Naive B cell (primary cell): ENCODE measurements at regions not wholly inside any gene's neighbourhood (a gene's known extent, or its start where the extent isn't known, plus 50 kb on each side); places are given as distances from the start of the nearest gene placed in this dataset.
"Not testable (repeated sequence)": the region's sequence is repeated elsewhere in the genome, so short reads cannot be mapped to it uniquely, and the experiment has no call there.

Source experiments
- ATAC-seq, 2 donors: fragments of 150-1000 bp; cut with Tn5 transposase; 2 replicates each; pipeline ENCODE4 v1.10.0; 2021; ENCODE audit warnings: low read depth in 2 of 2, mild to moderate bottlenecking in 2 of 2, moderate library complexity in 2 of 2
- DNase-seq: peaks from one replicate; pipeline ENCODE4 v3.0.0; 2022
- H3K27ac Mint-ChIP-seq, 6 donors: one replicate each; pipeline ENCODE4 v1.8.0; 2020 to 2022; ENCODE audit warnings: mild to moderate bottlenecking in 6 of 6, mixed read lengths in 6 of 6, moderate library complexity in 5 of 6, inconsistent platforms in 2 of 6
- H3K27me3 Mint-ChIP-seq, 3 donors: one replicate each; pipeline ENCODE4 v1.8.0; 2021 to 2022; ENCODE audit warnings: mixed read lengths in 3 of 3, mild to moderate bottlenecking in 1 of 3
- H3K36me3 Mint-ChIP-seq, 2 donors: one replicate each; pipeline ENCODE4 v1.8.0; 2020 to 2022; ENCODE audit warnings: mixed read lengths in 2 of 2, inconsistent platforms in 1 of 2, mild to moderate bottlenecking in 1 of 2
- H3K4me1 Mint-ChIP-seq, 3 donors: one replicate each; pipeline ENCODE4 v1.8.0; 2020 to 2022; ENCODE audit warnings: mixed read lengths in 3 of 3, inconsistent platforms in 1 of 3, mild to moderate bottlenecking in 1 of 3, moderate library complexity in 1 of 3
- H3K4me3 Mint-ChIP-seq, 8 donors: one replicate each; pipeline ENCODE4 v1.8.0; 2020 to 2022; ENCODE audit warnings: mild to moderate bottlenecking in 8 of 8, mixed read lengths in 8 of 8, moderate library complexity in 8 of 8, inconsistent platforms in 2 of 8
- H3K9me3 Mint-ChIP-seq, 7 donors: one replicate each; pipeline ENCODE4 v1.8.0; 2020 to 2022; ENCODE audit warnings: mixed read lengths in 7 of 7, mild to moderate bottlenecking in 5 of 7, inconsistent platforms in 2 of 7, moderate library complexity in 1 of 7

DNA sequence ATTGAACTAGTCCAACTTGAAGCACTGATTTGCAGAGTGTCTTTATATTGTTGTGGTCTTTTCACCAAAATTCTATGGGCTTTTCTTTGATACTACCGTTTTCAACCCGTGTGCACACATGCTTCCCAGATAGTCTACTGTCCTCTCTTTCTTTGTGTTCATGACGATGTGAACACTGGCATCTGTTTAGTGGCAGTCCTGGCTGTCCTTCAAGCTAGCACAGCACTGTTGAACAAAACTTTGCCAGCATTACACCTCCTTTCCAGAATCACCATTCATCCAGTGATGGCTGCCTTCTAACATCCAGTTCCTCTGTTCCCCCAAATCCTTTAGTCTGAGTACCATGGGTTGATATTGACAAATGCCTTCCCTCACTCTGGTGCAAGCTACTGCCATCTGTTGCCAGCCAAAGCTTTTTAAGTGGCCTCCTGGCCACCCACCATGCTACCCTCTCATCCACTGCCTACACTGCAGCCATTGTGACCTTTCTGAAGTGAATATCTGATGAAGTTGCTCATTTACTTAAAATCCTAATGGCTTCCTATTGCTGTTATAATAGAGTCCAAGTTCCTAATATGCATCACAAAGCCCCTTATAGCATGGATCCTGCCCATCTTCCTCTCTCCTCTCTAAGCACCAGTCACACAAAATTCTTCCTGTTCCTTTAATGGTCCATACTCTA lies 94.3 kb downstream of the NIBAN1 start:
- Mint-ChIP-seq H3K4me1 (peaks cover 0 to 6% (median 6%) of the 10 kb centered on the region in 3 donors), H3K27ac (no peak overlapping the region), H3K36me3 (no peaks in the 10 kb centered on the region), H3K9me3 (no peaks in the 10 kb centered on the region), H3K4me3 (no peak overlapping the region), H3K27me3 (no peaks in the 10 kb centered on the region)
- ATAC-seq (no peak), DNase-seq (no peak)

DNA sequence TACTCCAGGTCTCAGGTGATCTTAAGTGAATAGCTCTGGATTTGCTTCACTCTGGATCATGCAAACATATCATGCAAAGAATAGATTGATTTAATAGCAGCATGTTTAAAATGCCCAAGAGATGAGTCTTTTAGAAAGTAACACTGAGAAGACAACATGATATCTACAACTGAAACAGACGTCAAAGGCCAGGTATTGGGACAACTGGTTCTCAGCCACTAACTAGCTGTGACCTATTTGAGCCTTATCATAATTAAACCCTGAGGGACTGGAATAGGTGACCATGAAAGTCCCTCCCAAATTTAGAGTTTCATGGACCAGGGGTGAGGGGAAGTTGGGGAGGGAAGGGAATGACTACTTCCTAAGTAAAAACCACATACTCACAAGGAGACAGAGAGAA lies 95.7 kb downstream of the NIBAN1 start:
- H3K27me3 Mint-ChIP-seq, result no peaks in the 10 kb centered on the region
- peaks cover 0 to 6% (median 6%) of the 10 kb centered on the region in 3 donors for H3K4me1 Mint-ChIP-seq
- no peaks in the 10 kb centered on the region for H3K9me3 Mint-ChIP-seq
- ATAC-seq (no peak), DNase-seq (no peak)
- H3K36me3 Mint-ChIP-seq, result no peaks in the 10 kb centered on the region
- no peak overlapping the region for H3K4me3 Mint-ChIP-seq
- H3K27ac Mint-ChIP-seq, result peak overlapping the region in 1 of 6 donors; percentile 0

DNA sequence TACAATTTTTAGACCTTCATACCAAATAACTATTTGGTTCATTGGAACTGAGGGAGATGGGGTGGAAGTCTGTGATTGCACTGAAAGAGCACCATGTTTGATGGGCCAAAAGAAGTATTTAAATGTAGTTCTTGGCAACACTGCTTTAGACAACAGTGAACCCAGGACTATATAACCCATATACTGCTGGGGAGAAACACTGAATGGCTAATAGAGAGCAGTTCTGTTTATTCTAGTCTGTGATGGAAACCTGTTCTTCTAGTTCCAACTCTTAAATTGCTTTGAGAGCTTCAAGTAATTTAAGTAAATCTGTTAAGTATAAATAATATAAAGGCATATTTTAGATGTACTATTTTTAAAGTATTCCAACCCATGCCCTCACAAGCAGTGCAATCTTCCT lies 96.3 kb downstream of the NIBAN1 start:
- H3K4me1 Mint-ChIP-seq, result peaks cover 0 to 6% (median 6%) of the 10 kb centered on the region in 3 donors
- H3K4me3 Mint-ChIP-seq, result no peak overlapping the region
- H3K27me3 Mint-ChIP-seq, result no peaks in the 10 kb centered on the region
- ATAC-seq (no peak), DNase-seq (no peak)
- no peaks in the 10 kb centered on the region for H3K9me3 Mint-ChIP-seq
- no peaks in the 10 kb centered on the region for H3K36me3 Mint-ChIP-seq
- H3K27ac Mint-ChIP-seq, result no peak overlapping the region

GRCh38 chr1:184876015-184876414 lies 98.3 kb downstream of the NIBAN1 start:
- not testable (repeated sequence) for H3K36me3 Mint-ChIP-seq, H3K4me3 Mint-ChIP-seq, H3K27me3 Mint-ChIP-seq, H3K4me1 Mint-ChIP-seq, H3K9me3 Mint-ChIP-seq, DNase-seq
- peak overlapping the region in 1 of 6 donors; percentile 17 for H3K27ac Mint-ChIP-seq
- peak; percentile 40 to 41 for ATAC-seq

DNA sequence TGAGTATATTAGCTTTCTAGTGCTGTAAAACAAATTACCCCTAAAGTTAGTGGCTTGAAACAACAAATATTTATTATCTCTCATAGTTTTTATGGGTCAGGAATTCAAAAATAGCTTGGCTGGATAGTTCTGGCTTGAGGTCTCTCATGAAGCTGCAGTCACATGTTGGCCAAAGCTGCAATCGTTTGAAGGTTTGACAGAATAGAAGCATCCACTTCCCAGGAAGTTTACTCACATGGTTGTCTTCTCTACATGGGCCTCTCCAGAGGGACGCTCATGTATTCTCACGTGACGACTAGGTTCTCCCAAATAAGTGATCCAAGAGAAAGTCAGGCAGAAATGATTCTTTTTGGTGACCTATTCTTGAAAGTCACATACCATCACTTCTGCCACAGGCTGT lies 99.1 kb downstream of the NIBAN1 start:
- no peak for DNase-seq
- Mint-ChIP-seq H3K9me3 (no peaks in the 10 kb centered on the region), H3K27me3 (no peaks in the 10 kb centered on the region), H3K4me1 (peaks cover 0 to 6% (median 6%) of the 10 kb centered on the region in 3 donors), H3K36me3 (no peaks in the 10 kb centered on the region), H3K4me3 (no peak overlapping the region), H3K27ac (no peak overlapping the region)
- ATAC-seq, result no peak

- DNase-seq (no peak), ATAC-seq (no peak)
- H3K4me1 Mint-ChIP-seq, result peaks cover 7 to 16% (median 10%) of the 10 kb centered on the region in 3 donors
- H3K36me3 Mint-ChIP-seq, result no peaks in the 10 kb centered on the region
- no peak overlapping the region for H3K27ac Mint-ChIP-seq
- H3K9me3 Mint-ChIP-seq, result no peaks in the 10 kb centered on the region
- no peak overlapping the region for H3K4me3 Mint-ChIP-seq
- no peaks in the 10 kb centered on the region for H3K27me3 Mint-ChIP-seq
Observed at GRCh38 chr1:184870319-184870718, 104.0 kb downstream of the NIBAN1 start.

DNA sequence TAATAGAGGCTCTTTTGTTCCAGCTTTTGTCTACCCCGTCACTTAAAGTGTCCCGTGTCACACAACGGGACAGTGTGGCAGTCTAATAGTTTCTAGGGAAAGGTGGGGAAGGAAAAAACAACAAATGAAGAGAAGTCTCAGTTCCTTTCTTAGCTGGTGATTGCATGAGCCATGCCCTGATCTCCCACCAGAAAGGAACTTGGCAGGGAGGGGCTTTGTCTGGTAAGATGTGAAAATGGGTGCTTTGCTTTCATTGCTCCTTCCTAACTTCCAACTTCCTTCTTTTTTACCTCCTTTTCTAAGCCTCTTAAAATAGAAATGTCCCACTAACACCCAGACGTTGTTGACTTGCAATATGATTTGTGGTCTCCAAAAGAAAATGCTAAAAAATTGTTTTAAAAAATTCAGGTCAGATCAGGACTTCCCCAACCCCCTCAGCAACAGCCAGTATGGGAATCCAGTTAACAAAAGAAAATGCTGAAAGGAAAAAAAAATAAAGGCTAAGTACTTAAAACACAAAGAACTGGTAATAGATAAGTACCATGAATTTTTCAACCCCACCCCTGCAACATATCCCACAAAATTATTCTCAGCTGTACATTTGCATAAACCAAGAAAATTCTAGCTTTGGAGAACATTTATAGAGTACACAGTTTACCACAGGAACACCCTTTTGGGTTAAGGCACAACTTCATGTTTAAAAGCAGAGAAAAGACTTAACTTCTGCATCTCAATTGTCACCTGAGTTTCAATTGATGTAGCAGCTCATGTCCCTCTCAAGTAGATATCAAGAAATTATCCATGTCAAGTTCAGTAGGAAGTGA lies 106.2 kb downstream of the NIBAN1 start:
- ATAC-seq (no peak), DNase-seq (no peak)
- H3K27me3 Mint-ChIP-seq, result no peaks in the 10 kb centered on the region
- H3K27ac Mint-ChIP-seq, result peak overlapping the region in 3 of 6 donors; percentile 23 to 53 (median 23)
- no peaks in the 10 kb centered on the region for H3K36me3 Mint-ChIP-seq
- no peak overlapping the region for H3K4me3 Mint-ChIP-seq
- H3K9me3 Mint-ChIP-seq, result no peaks in the 10 kb centered on the region
- H3K4me1 Mint-ChIP-seq, result peaks cover 7 to 16% (median 10%) of the 10 kb centered on the region in 3 donors

- Mint-ChIP-seq H3K4me1 (peaks cover 7 to 16% (median 10%) of the 10 kb centered on the region in 3 donors), H3K27me3 (no peaks in the 10 kb centered on the region), H3K27ac (peak overlapping the region in 2 of 6 donors; percentile 23 to 53), H3K9me3 (no peaks in the 10 kb centered on the region), H3K4me3 (peak overlapping the region in 1 of 8 donors; percentile 44), H3K36me3 (no peaks in the 10 kb centered on the region)
- peak; percentile 83 to 88 for ATAC-seq
- peak; percentile 6 for DNase-seq
Observed at GRCh38 chr1:184866991-184867788, 107.1 kb downstream of the NIBAN1 start.

- no peaks in the 10 kb centered on the region for H3K9me3 Mint-ChIP-seq
- no peak overlapping the region for H3K4me3 Mint-ChIP-seq
- H3K27ac Mint-ChIP-seq, result peak overlapping the region in 1 of 6 donors; percentile 53
- no peaks in the 10 kb centered on the region for H3K36me3 Mint-ChIP-seq
- H3K4me1 Mint-ChIP-seq, result peaks cover 7 to 16% (median 10%) of the 10 kb centered on the region in 3 donors
- H3K27me3 Mint-ChIP-seq, result no peaks in the 10 kb centered on the region
- ATAC-seq (no peak), DNase-seq (no peak)
Observed at GRCh38 chr1:184866586-184866985, 107.7 kb downstream of the NIBAN1 start.

DNA sequence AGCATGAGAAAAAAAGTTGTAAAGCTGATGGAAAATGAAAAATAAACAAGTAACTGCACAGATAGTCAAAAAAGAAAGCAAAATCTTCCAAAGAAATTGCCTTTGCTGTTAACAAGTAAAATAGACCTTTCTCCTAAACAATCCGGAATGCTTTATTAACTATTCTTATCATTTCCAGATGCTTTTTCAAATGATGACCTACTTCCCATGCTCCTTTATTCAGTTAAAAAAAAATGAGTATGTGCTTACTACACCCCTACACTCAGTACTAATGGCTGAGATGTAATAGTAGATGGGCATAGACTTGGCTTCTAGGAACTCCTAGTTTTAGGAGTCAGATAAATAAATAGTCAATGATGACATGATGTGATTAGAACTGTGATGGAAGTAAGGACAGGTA lies 108.5 kb downstream of the NIBAN1 start:
- DNase-seq, result no peak
- ATAC-seq, result no peak
- peak overlapping the region in 1 of 6 donors; percentile 55 for H3K27ac Mint-ChIP-seq
- H3K4me1 Mint-ChIP-seq, result peaks cover 7 to 16% (median 10%) of the 10 kb centered on the region in 3 donors
- no peaks in the 10 kb centered on the region for H3K9me3 Mint-ChIP-seq
- no peaks in the 10 kb centered on the region for H3K27me3 Mint-ChIP-seq
- no peaks in the 10 kb centered on the region for H3K36me3 Mint-ChIP-seq
- H3K4me3 Mint-ChIP-seq, result no peak overlapping the region

DNA sequence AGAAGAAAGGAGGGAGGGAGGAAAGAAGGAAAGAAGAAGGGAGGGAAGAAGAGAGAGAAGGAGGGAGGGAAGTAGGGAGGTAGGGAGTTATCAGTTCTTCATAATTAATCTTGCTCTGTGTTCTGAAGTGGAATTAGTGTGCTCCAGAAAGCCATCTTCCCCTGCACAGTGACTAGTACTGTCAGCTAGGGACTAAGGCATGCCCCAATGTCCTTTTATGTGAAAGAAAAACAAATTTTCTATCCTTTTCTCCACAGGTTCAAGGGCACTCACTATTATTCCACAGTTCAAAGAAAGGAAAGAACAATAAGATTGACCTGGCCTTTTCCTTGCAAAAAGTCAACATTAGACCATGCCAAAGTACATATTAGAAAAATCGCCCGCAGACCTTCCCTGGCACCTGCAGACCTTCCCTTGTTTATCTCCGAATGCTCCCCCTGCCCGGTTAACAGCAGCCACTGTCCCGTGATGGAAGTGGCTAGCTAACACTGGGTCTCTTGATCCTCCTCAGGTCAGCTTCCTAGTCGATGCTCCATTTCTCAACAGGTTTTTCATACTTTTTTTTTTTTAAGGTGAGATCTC lies 107.2 kb upstream of the EDEM3 start:
- H3K27ac Mint-ChIP-seq, result peak overlapping the region in 1 of 6 donors; percentile 23
- peaks cover 3 to 9% (median 7%) of the 10 kb centered on the region in 3 donors for H3K4me1 Mint-ChIP-seq
- H3K4me3 Mint-ChIP-seq, result no peak overlapping the region
- H3K27me3 Mint-ChIP-seq, result no peaks in the 10 kb centered on the region
- no peaks in the 10 kb centered on the region for H3K36me3 Mint-ChIP-seq
- no peak for DNase-seq
- no peak for ATAC-seq
- H3K9me3 Mint-ChIP-seq, result no peaks in the 10 kb centered on the region

GRCh38 chr1:184860985-184861754 lies 106.5 kb upstream of the EDEM3 start:
- H3K36me3 Mint-ChIP-seq, result no peaks in the 10 kb centered on the region
- DNase-seq, result no peak
- H3K4me3 Mint-ChIP-seq, result no peak overlapping the region
- peaks cover 0 to 8% (median 4%) of the 10 kb centered on the region in 3 donors for H3K4me1 Mint-ChIP-seq
- no peak for ATAC-seq
- peak overlapping the region in 3 of 6 donors; percentile 18 to 44 (median 22) for H3K27ac Mint-ChIP-seq
- H3K9me3 Mint-ChIP-seq, result peaks cover 0 to 4% (median 0%) of the 10 kb centered on the region in 7 donors
- H3K27me3 Mint-ChIP-seq, result no peaks in the 10 kb centered on the region
